NCI-H146 (cell line): ENCODE measurements at regions not wholly inside any gene's neighbourhood (a gene's known extent, or its start where the extent isn't known, plus 50 kb on each side); places are given as distances from the start of the nearest gene placed in this dataset.

Experiments used
- DNase-seq: peaks from one replicate; lab custom pipeline; 2025; lab: John Stamatoyannopoulos, UW

- DNase-seq, result no peak
Measured at GRCh38 chr12:111174251-111174960, 194.5 kb downstream of the PHETA1 start.

DNA sequence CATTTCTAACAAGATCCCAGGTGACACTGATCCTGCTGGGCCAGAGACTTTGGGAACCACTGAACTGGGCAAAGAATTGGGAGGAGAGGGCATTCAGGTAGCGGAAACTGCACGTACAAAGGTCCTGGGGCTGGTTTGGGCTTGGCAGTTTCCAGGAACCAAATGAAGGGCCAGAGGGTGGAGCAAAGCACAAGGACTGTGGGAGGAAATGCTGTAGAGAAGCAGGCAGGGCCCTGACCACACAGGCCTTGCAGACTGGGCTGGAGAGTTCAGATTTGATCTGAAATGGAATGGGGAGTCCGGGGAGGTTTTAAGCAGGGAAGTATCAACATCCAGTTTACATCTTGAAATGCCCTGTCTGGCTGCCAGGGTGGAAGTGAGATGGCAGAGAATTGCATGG, 195.1 kb downstream of the PHETA1 start:
- no peak for DNase-seq

DNA sequence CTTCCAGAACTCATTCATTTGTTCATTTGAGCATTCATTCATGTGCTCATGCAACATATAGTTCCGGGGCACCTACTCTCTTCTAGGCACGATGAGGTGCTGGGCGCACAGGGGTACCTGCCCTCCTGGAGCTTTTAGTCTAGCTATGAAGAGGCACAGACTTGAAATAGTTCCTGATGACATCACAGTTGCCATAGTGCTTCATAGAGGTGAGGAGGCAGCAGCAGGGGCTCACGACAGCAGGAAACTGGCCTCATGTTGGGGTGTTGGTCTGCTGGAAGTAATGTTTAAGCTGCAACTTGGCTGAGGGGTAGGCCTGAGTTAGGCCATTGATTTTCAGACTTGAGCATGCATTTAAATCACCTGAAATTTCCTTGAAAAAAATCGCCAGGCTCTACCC, 195.5 kb downstream of the PHETA1 start:
- DNase-seq, result no peak

- DNase-seq, result no peak
Measured at GRCh38 chr12:111172786-111173185, 196.1 kb downstream of the PHETA1 start.

DNA sequence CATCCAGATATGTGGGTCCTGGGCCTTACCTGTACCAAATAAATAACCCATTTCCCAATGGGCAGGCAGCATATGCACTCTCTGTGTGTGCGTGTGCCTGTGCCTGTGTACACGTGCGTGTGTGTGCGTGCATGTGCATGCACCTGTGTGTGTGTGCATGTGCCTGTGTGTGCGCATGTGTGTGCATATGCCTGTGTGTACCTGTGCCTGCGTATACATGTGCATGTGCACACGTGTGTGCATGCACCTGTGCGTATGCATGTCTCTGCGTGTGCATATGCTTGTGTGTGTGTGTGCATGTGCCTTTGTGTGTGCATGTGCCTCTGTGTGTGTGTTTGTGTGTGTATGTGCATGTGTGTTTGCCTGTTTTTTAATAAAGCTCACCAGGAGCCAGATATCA, 197.1 kb downstream of the PHETA1 start:
- no peak for DNase-seq

DNA sequence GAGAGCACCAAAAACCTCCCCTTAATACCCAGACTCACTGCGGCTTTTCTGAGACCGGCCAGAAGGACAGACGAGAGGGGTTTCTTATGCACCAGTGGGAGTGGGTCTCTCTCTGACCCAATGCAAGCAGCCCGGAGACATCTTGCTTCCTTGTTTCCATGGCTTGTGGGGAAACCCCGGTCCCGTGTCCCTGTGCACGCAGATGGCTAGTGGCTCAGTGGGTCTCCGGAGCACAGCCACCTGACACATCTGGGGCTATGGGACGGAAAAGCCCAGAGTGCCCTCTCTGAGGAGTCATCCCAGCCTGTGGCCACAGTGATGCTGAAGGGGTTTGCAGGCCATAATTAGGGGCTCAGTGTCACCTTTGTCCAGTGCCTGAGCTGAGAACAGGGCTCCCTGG, 197.6 kb downstream of the PHETA1 start:
- DNase-seq, result no peak

DNA sequence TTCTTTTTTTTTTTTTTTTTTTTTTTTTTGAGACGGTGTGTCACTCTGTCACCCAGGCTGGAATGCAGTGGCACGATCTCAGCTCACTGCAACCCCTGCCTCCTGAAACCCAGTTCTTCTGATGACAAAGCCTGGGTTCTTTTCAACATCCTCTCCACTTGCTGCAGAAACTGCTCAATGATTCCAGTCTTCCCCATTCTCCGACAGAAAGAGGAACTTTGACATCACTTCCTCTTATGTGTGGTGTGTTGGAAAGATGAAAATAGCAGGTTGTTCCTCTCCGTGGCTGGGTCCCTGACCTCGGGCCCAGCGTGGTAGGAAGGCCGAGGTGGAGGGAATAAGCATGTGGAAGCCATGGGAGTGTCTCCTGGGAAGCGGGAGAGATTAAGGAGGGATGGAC, 198.4 kb downstream of the PHETA1 start:
- no peak for DNase-seq

GRCh38 chr12:111169456-111169855, 199.4 kb downstream of the PHETA1 start:
- DNase-seq, result no peak

DNA sequence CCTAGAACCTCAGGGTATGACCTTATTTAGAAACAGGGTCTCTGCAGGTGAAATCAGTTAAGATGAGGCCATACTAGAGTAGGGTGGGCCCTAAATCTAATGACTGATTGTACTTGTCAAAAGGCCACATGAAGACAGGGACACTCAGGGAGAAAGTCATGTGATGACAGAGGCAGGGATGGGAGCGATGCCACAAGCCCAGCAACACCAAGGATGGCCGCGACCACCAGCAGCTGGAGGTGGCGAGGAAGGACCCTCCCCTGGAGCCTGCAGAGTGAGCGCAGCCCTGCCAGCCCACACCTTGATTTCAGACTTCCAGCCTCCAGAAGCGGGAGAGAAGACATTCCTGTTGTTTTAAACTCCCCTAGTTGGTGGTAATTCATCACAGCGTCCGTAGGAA, 199.9 kb downstream of the PHETA1 start:
- DNase-seq, result no peak

GRCh38 chr12:111168009-111168900, 200.6 kb downstream of the PHETA1 start:
- no peak for DNase-seq

DNA sequence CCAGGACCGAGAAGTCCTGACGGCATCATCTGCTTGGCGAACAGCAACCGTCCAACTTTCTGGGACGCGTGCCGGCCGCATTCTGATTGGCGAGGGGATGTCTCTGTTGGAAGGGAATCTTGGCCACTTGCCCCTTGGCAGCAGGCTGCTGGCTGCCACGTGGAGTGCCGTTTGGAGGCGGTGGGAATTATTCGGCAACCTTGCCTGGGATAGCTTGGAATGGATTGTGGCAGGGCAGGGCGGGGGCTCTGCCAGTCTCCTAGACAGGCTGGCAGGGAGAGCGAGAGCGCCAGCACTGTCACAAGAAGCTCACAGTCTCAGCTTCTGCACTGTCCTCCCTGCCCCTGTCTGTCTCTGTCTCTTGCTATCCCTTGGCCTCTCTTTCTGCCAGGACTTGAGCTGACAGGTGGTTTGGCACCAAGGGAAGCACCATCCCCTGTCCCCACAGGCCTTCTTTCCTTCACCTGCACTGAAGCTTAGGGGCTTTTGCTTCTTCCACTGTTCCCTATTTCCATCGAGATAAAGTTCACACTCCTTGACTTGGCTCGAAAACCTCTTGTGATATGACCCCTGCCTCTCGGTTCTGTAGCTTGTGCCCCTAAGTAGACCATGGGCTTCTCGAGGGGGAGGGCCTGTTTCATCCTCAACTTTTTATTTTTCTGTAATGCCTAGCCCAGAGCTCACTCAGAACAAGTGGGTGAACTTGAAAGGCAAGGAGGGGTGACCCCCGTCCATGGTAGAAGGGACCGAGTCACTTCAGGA, 201.9 kb downstream of the PHETA1 start:
- DNase-seq, result no peak

GRCh38 chr12:111164833-111165525, 203.9 kb downstream of the PHETA1 start:
- DNase-seq, result no peak

DNA sequence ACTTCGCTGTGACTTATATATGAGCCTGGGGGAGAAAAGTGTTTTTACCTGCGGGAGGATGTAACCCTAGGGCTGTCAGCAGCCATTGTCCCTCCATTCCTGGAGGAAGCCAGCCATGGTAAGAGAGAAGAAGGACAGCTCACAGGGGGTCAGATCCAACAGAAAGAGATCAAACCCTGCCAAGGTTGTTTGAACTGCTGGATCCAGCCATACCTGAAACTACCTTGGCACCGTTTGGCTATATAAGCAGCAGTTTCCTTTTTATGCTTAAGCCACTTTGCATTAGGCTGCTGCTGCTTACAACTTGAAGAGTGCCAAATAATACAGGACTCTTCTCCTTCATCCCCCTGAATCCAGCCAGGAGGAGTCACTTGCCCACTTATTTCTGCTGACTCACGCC, 205.5 kb downstream of the PHETA1 start:
- DNase-seq, result no peak

DNA sequence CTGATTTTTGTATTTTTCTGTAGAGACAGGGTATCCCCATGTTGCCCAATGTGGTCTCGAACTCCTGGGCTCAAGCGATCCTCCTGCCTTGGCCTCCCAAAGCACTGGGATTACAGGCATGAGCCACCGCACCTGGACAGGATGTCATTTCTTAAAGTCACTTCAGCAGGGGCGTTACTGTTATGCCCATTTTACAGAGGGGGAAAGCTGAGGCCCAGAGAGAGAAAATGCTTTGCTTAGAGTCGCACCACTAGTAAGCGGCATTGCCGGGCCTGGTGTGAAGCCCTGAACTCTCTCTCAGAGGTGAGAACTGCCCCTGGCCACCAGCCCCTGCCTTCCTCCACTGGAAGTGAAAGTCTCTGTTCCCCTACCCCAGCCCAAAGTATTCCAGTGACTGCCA, 207.0 kb downstream of the PHETA1 start:
- DNase-seq, result no peak

GRCh38 chr12:111160350-111161241, 208.3 kb downstream of the PHETA1 start:
- no peak for DNase-seq

DNA sequence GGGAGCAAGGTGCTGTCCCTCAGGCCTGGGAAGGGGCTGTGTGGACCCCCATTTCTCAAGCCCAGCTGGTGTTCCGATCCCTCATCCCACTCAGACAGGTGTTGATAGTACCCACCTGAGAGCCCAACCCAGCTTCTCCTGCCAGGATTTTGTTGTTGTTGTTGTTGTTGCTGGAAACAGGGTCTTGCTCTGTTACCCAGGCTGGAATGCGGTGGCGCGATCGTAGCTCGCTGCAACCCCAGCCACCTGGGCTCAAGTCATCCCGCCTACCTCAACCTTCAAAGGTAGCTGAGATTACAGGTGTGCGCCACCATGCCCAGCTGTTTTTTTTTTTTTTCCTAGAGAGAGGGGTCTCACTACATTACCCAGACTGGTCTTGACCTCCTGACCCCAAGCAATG, 209.9 kb downstream of the PHETA1 start:
- no peak for DNase-seq

DNA sequence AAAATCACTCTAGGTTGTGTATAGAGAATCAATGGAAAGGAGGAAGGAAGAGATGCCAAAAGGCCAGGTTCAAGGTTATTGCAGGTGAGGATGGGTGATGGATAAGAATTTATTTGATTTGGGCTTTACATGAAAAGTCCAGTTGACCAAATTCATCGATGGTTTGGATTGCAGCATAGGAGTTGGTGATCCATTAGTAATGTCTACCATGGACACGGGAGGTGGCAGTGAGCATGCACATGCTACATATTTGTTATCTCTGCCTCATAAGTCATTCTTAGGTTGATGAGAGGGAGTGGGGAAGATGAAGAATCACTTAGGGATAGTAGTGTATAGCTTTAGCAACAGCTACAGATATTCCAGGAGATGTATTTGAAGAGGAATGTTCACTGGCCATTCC, 211.4 kb downstream of the PHETA1 start:
- DNase-seq, result no peak

DNA sequence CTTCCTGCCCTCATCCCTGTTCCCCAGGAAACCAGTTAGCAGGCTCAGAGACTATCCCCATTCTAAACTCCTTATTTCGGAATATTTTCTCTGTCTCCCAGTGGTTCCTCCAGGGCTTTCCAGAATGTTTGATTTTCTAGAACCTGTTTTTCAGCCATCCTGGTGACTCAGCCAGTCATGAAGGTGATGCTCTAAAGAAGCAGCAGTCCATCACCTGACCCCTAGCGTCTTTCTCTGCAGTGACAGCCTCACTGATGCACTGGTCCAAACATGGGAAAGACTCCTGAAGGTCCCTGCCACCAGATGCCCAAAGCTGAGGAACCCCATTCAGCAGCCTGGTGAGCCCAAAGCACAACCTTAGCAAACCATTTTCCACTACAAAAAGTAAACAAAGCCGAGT, 212.6 kb downstream of the PHETA1 start:
- DNase-seq, result no peak

- no peak for DNase-seq
Measured at GRCh38 chr12:111155521-111155920, 213.4 kb downstream of the PHETA1 start.

DNA sequence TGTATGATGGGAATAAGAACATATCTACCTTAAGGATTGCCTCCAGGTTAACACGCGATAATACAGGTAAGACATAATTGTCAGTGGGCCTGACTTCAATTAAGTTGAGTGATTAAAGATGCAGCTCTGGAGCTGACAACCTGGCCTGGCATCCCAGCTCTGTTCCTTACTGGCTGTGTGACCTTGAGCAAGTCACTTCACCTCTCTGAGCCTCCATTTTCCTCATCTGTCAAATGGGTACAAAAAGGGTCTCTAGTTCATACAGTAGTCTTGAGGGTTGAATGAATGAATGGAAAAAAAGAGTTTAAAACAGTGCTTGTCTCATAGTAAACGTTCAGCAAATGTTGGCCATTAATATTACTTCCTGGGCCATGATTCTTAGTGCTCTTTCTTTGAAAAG, 213.9 kb downstream of the PHETA1 start:
- no peak for DNase-seq
